ENCODE measurements at regions not wholly inside any gene's neighbourhood (a gene's known extent, or its start where the extent isn't known, plus 50 kb on each side); places are given as distances from the start of the nearest gene placed in this dataset.
A peak's percentile ranks its signal among the peaks of the same experiment; 100 is the strongest.
"Not testable (repeated sequence)": the region's sequence is repeated elsewhere in the genome, so short reads cannot be mapped to it uniquely, and the experiment has no call there.

- not testable (repeated sequence) for H3K4me1 Mint-ChIP-seq; H3K36me3 Mint-ChIP-seq; H3K27ac Mint-ChIP-seq; DNase-seq; H3K27me3 Mint-ChIP-seq (ENCODE audit: low read depth in 3 of 3); H3K4me3 Mint-ChIP-seq; H3K9me3 Mint-ChIP-seq
These were observed 371.6 kb downstream of the ANAPC1 start for GRCh38 chr2:111512378-111512777.

GRCh38 chr2:111514138-111514537, 369.9 kb downstream of the ANAPC1 start:
- H3K36me3 Mint-ChIP-seq; H3K9me3 Mint-ChIP-seq; H3K4me3 Mint-ChIP-seq; DNase-seq; H3K27ac Mint-ChIP-seq; H3K4me1 Mint-ChIP-seq; H3K27me3 Mint-ChIP-seq (ENCODE audit: low read depth in 3 of 3): not testable (repeated sequence)

- H3K27me3 Mint-ChIP-seq (ENCODE audit: low read depth in 3 of 3); DNase-seq; H3K27ac Mint-ChIP-seq; H3K4me3 Mint-ChIP-seq; H3K36me3 Mint-ChIP-seq; H3K4me1 Mint-ChIP-seq; H3K9me3 Mint-ChIP-seq: not testable (repeated sequence)
These were observed 366.8 kb downstream of the ANAPC1 start for GRCh38 chr2:111517050-111517720.

- not testable (repeated sequence) for H3K9me3 Mint-ChIP-seq, H3K4me3 Mint-ChIP-seq, H3K27ac Mint-ChIP-seq
These were observed 366.3 kb downstream of the ANAPC1 start for GRCh38 chr2:111517721-111518053.

GRCh38 chr2:111519071-111519470, 364.9 kb downstream of the ANAPC1 start:
- H3K27ac Mint-ChIP-seq: no peak overlapping the region
- peaks cover 0 to 3% (median 0%) of the 10 kb centered on the region in 3 donors for H3K27me3 Mint-ChIP-seq (ENCODE audit: low read depth in 3 of 3)
- H3K4me1 Mint-ChIP-seq: no peaks in the 10 kb centered on the region
- H3K4me3 Mint-ChIP-seq: no peak overlapping the region
- DNase-seq: no peak
- H3K9me3 Mint-ChIP-seq: no peaks in the 10 kb centered on the region
- H3K36me3 Mint-ChIP-seq: no peaks in the 10 kb centered on the region

More at GRCh38 chr2:111517721-111518053, 366.3 kb downstream of the ANAPC1 start:
- H3K36me3 Mint-ChIP-seq; H3K27me3 Mint-ChIP-seq (ENCODE audit: low read depth in 3 of 3); H3K4me1 Mint-ChIP-seq; DNase-seq: not testable (repeated sequence)

GRCh38 chr2:111522231-111522768, 361.7 kb downstream of the ANAPC1 start:
- no peaks in the 10 kb centered on the region for H3K4me1 Mint-ChIP-seq
- no peak overlapping the region for H3K27ac Mint-ChIP-seq
- peaks cover 0 to 3% (median 0%) of the 10 kb centered on the region in 3 donors for H3K27me3 Mint-ChIP-seq (ENCODE audit: low read depth in 3 of 3)
- no peak for DNase-seq
- H3K4me3 Mint-ChIP-seq: no peak overlapping the region
- no peaks in the 10 kb centered on the region for H3K9me3 Mint-ChIP-seq
- H3K36me3 Mint-ChIP-seq: no peaks in the 10 kb centered on the region

GRCh38 chr2:111523009-111523408, 361.0 kb downstream of the ANAPC1 start:
- no peak overlapping the region for H3K4me3 Mint-ChIP-seq
- H3K9me3 Mint-ChIP-seq: no peaks in the 10 kb centered on the region
- DNase-seq: no peak
- H3K27me3 Mint-ChIP-seq (ENCODE audit: low read depth in 3 of 3): peaks cover 0 to 3% (median 0%) of the 10 kb centered on the region in 3 donors
- H3K4me1 Mint-ChIP-seq: no peaks in the 10 kb centered on the region
- H3K36me3 Mint-ChIP-seq: no peaks in the 10 kb centered on the region
- no peak overlapping the region for H3K27ac Mint-ChIP-seq

- DNase-seq; H3K4me1 Mint-ChIP-seq; H3K9me3 Mint-ChIP-seq; H3K36me3 Mint-ChIP-seq; H3K4me3 Mint-ChIP-seq; H3K27ac Mint-ChIP-seq; H3K27me3 Mint-ChIP-seq (ENCODE audit: low read depth in 3 of 3): not testable (repeated sequence)
These were observed 359.0 kb downstream of the ANAPC1 start for GRCh38 chr2:111525026-111525425.

GRCh38 chr2:111526041-111526639, 357.9 kb downstream of the ANAPC1 start:
- H3K27ac Mint-ChIP-seq; H3K4me1 Mint-ChIP-seq; H3K27me3 Mint-ChIP-seq (ENCODE audit: low read depth in 3 of 3); H3K4me3 Mint-ChIP-seq; DNase-seq; H3K9me3 Mint-ChIP-seq; H3K36me3 Mint-ChIP-seq: not testable (repeated sequence)

GRCh38 chr2:111527707-111528400, 356.1 kb downstream of the ANAPC1 start:
- not testable (repeated sequence) for H3K4me1 Mint-ChIP-seq; DNase-seq; H3K27ac Mint-ChIP-seq; H3K36me3 Mint-ChIP-seq; H3K9me3 Mint-ChIP-seq; H3K27me3 Mint-ChIP-seq (ENCODE audit: low read depth in 3 of 3)
- peak overlapping the region in 1 of 5 donors; percentile 12 for H3K4me3 Mint-ChIP-seq

GRCh38 chr2:111529022-111529421, 355.0 kb downstream of the ANAPC1 start:
- H3K4me1 Mint-ChIP-seq: peaks cover 10 to 13% of the 10 kb centered on the region in 2 donors
- not testable (repeated sequence) for H3K36me3 Mint-ChIP-seq; H3K27ac Mint-ChIP-seq; H3K4me3 Mint-ChIP-seq; H3K9me3 Mint-ChIP-seq; H3K27me3 Mint-ChIP-seq (ENCODE audit: low read depth in 3 of 3); DNase-seq

GRCh38 chr2:111530239-111530965, 353.6 kb downstream of the ANAPC1 start:
- H3K27ac Mint-ChIP-seq; DNase-seq; H3K27me3 Mint-ChIP-seq (ENCODE audit: low read depth in 3 of 3); H3K4me3 Mint-ChIP-seq; H3K36me3 Mint-ChIP-seq; H3K9me3 Mint-ChIP-seq: not testable (repeated sequence)
- peaks cover 20 to 26% of the 10 kb centered on the region in 2 donors for H3K4me1 Mint-ChIP-seq

- H3K36me3 Mint-ChIP-seq; H3K27me3 Mint-ChIP-seq (ENCODE audit: low read depth in 3 of 3); H3K9me3 Mint-ChIP-seq; DNase-seq: not testable (repeated sequence)
- Mint-ChIP-seq H3K4me3 (peak overlapping the region in 1 of 5 donors; percentile 72), H3K4me1 (peaks cover 23 to 29% of the 10 kb centered on the region in 2 donors), H3K27ac (peak overlapping the region in 3 of 6 donors; percentile 56 to 85 (median 75))
These were observed 351.1 kb downstream of the ANAPC1 start for GRCh38 chr2:111532682-111533556.

All from immature natural killer cell (primary cell).